GM18505 (cell line): ENCODE measurements at regions not wholly inside any gene's neighbourhood (a gene's known extent, or its start where the extent isn't known, plus 50 kb on each side); places are given as distances from the start of the nearest gene placed in this dataset.
"Not testable (repeated sequence)": the region's sequence is repeated elsewhere in the genome, so short reads cannot be mapped to it uniquely, and the experiment has no call there.

Source experiments
- ATAC-seq: cut with Tn5 transposase; IDR thresholded peaks from one replicate; pipeline ENCODE4 v1.9.1; 2021; ENCODE audit not compliant: unreplicated experiment
- POLR2A ChIP-seq: IDR thresholded peaks from 4 replicates; pipeline ENCODE4 v1.6.1; 2011; ENCODE audit warnings: borderline replicate concordance; ENCODE audit not compliant: insufficient read depth, insufficient read length; ENCODE audit errors: extremely low read depth

- TF ChIP-seq POLR2A: no peak
- no peak for ATAC-seq
These were observed 215.7 kb upstream of the ZNF608 start for GRCh38 chr5:124962111-124962510.

GRCh38 chr5:124962735-124963134 is 216.3 kb upstream of the ZNF608 start:
- no peak for TF ChIP-seq POLR2A
- ATAC-seq: no peak

- no peak for ATAC-seq
- TF ChIP-seq POLR2A: no peak
These were observed 216.9 kb upstream of the ZNF608 start for GRCh38 chr5:124963236-124963919.

- not testable (repeated sequence) for ATAC-seq
These were observed 220.3 kb upstream of the ZNF608 start for GRCh38 chr5:124966741-124967140.

- ATAC-seq: not testable (repeated sequence)
These were observed 223.9 kb upstream of the ZNF608 start for GRCh38 chr5:124970381-124970780.

- no peak for TF ChIP-seq POLR2A
- no peak for ATAC-seq
These were observed 226.3 kb upstream of the ZNF608 start for GRCh38 chr5:124972703-124973102.

- ATAC-seq: no peak
- no peak for TF ChIP-seq POLR2A
These were observed 227.2 kb upstream of the ZNF608 start for GRCh38 chr5:124973661-124974060.

- ATAC-seq: no peak
- TF ChIP-seq POLR2A: no peak
These were observed 229.6 kb upstream of the ZNF608 start for GRCh38 chr5:124976086-124976485.

GRCh38 chr5:124979251-124979650 is 232.8 kb upstream of the ZNF608 start:
- ATAC-seq: no peak

GRCh38 chr5:124980163-124980941 is 233.9 kb upstream of the ZNF608 start:
- no peak for TF ChIP-seq POLR2A
- ATAC-seq: peak; percentile 88

More at GRCh38 chr5:124979251-124979650, 232.8 kb upstream of the ZNF608 start:
- TF ChIP-seq POLR2A: no peak

- no peak for TF ChIP-seq POLR2A
- ATAC-seq: no peak
These were observed 235.5 kb upstream of the ZNF608 start for GRCh38 chr5:124981901-124982300.

GRCh38 chr5:124986170-124986569 is 239.7 kb upstream of the ZNF608 start:
- TF ChIP-seq POLR2A: no peak
- ATAC-seq: no peak

- no peak for ATAC-seq
- no peak for TF ChIP-seq POLR2A
These were observed 240.2 kb upstream of the ZNF608 start for GRCh38 chr5:124986667-124987066.

GRCh38 chr5:124987786-124988185 is 241.3 kb upstream of the ZNF608 start:
- ATAC-seq: not testable (repeated sequence)
